ENCODE measurements at regions not wholly inside any gene's neighbourhood (a gene's known extent, or its start where the extent isn't known, plus 50 kb on each side); places are given as distances from the start of the nearest gene placed in this dataset.

DNA sequence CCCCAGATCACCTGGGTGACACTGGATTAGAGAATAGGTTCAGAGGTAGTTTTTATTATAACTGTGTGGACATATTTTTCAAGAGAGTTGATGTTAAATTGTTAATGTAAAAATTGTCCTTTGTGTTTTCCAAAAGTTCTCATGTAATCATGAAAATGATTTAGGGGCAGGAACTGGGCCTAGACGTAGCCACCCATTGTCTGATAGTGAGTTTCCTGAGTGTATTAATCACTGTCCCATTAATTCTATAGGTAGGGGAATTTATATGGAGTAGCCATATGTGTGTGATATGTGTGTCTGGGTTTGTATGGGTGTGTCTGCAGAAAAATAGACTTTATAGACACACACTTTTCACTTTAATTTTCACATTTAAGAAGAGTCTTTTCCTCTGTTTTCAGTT is 144.6 kb upstream of the RAI14 start:
- TF ChIP-seq ZNF274 (IDR thresholded peaks at IDR 0.05; ENCODE audit: low read depth, low read length) (no peak), YY1 (IDR thresholded peaks at IDR 0.05; ENCODE audit: insufficient read depth, insufficient read length) (no peak), SUZ12 (IDR thresholded peaks at IDR 0.05; ENCODE audit: extremely low read depth, insufficient read depth, insufficient read length) (no peak)

DNA sequence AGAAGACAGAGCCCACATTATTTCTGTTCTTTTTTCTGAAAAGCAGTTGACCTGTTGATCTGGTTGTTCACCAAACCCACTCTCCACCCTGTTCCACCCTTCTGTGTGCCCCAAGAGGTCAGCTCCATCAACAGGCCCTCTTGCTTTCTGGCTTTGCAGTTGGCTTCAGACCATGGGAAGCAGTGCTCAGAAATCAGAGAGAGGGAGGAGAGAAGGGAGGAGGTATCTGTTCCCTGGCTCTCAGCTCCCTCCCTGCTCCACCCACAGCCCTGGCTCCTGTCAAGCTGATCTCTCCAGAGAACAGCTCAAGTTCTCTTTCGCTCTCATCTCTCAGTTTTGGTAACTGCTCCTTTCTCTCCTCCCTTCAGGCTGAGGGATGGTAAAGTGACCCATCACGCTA is 144.2 kb upstream of the RAI14 start:
- H3K4me3 ChIP-seq (ENCODE audit: insufficient read length, low read depth), result no peak overlapping the region
- no peaks in the 10 kb centered on the region for H3K9me3 ChIP-seq (ENCODE audit: insufficient read depth, low read length)
- TF ChIP-seq YY1 (IDR thresholded peaks at IDR 0.05; ENCODE audit: insufficient read depth, insufficient read length) (no peak), ZNF274 (IDR thresholded peaks at IDR 0.05; ENCODE audit: low read depth, low read length) (no peak), SUZ12 (IDR thresholded peaks at IDR 0.05; ENCODE audit: extremely low read depth, insufficient read depth, insufficient read length) (no peak)
- H3K36me3 ChIP-seq (ENCODE audit: insufficient read depth, insufficient read length, low read length), result no peaks in the 10 kb centered on the region
- no peaks in the 10 kb centered on the region for H3K4me1 ChIP-seq (ENCODE audit: insufficient read depth, insufficient read length)
- DNase-seq (ENCODE audit: low read depth, low spot score), result no peak
- H3K9ac ChIP-seq (ENCODE audit: insufficient read length, low read depth), result no peak overlapping the region
- H3K27me3 ChIP-seq (ENCODE audit: insufficient read depth, insufficient read length), result no peaks in the 10 kb centered on the region

More for the DNA sequence above, 144.6 kb upstream of the RAI14 start:
- no peak overlapping the region for H3K4me3 ChIP-seq (ENCODE audit: insufficient read length, low read depth)
- no peak for DNase-seq (ENCODE audit: low read depth, low spot score)
- H3K9ac ChIP-seq (ENCODE audit: insufficient read length, low read depth), result no peak overlapping the region
- H3K4me1 ChIP-seq (ENCODE audit: insufficient read depth, insufficient read length), result no peaks in the 10 kb centered on the region
- no peaks in the 10 kb centered on the region for H3K27me3 ChIP-seq (ENCODE audit: insufficient read depth, insufficient read length)
- no peaks in the 10 kb centered on the region for H3K9me3 ChIP-seq (ENCODE audit: insufficient read depth, low read length)
- no peaks in the 10 kb centered on the region for H3K36me3 ChIP-seq (ENCODE audit: insufficient read depth, insufficient read length, low read length)

DNA sequence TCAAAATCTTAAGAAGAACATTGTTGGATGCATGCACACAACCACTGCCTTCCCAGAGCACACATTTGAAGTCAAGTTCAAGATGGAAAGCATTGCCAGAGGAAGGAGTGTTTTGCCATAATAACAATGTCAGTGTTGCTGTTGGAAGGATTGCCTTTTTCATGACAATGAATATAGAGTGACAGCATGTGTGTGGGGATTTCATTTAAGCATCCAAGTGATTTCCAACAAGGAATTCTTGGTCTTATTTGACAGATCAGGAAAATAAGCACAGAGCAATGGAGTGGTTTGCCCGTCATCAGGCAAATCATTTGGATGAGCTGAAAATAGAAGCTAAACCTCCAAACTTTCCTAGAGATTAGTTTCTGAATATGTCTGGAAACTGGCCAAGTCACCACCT is 140.0 kb upstream of the RAI14 start:
- Histone ChIP-seq H3K4me1 (ENCODE audit: insufficient read depth, insufficient read length) (no peaks in the 10 kb centered on the region), H3K9ac (ENCODE audit: insufficient read length, low read depth) (no peak overlapping the region), H3K9me3 (ENCODE audit: insufficient read depth, low read length) (no peaks in the 10 kb centered on the region), H3K36me3 (ENCODE audit: insufficient read depth, insufficient read length, low read length) (no peaks in the 10 kb centered on the region), H3K4me3 (ENCODE audit: insufficient read length, low read depth) (no peak overlapping the region), H3K27me3 (ENCODE audit: insufficient read depth, insufficient read length) (no peaks in the 10 kb centered on the region)
- DNase-seq (ENCODE audit: low read depth, low spot score), result no peak
- TF ChIP-seq SUZ12 (IDR thresholded peaks at IDR 0.05; ENCODE audit: extremely low read depth, insufficient read depth, insufficient read length), result no peak
- TF ChIP-seq ZNF274 (IDR thresholded peaks at IDR 0.05; ENCODE audit: low read depth, low read length), result no peak
- TF ChIP-seq YY1 (IDR thresholded peaks at IDR 0.05; ENCODE audit: insufficient read depth, insufficient read length), result no peak

DNA sequence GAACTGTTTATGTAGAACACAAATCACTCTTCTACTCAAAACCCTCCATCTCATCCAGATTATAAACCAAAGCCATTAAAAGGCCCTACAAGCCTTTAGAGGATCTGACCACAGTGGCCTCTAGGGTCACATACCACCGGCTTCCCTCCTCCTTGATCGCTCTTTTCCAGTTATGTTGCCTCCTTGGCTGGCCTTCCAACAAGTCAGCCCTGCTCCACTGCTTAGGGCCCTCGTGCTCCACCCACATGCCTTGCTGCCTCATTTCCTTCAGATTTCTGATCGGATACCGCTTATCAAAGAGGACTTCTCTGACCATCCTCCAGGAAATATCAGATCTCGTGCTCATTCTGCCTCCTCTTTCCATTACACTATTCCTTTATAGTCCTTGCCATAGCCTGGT is 139.4 kb upstream of the RAI14 start:
- Histone ChIP-seq H3K9me3 (ENCODE audit: insufficient read depth, low read length) (no peaks in the 10 kb centered on the region), H3K27me3 (ENCODE audit: insufficient read depth, insufficient read length) (no peaks in the 10 kb centered on the region), H3K4me1 (ENCODE audit: insufficient read depth, insufficient read length) (no peaks in the 10 kb centered on the region), H3K4me3 (ENCODE audit: insufficient read length, low read depth) (no peak overlapping the region), H3K36me3 (ENCODE audit: insufficient read depth, insufficient read length, low read length) (no peaks in the 10 kb centered on the region), H3K9ac (ENCODE audit: insufficient read length, low read depth) (no peak overlapping the region)
- no peak for TF ChIP-seq SUZ12 (IDR thresholded peaks at IDR 0.05; ENCODE audit: extremely low read depth, insufficient read depth, insufficient read length)
- no peak for TF ChIP-seq ZNF274 (IDR thresholded peaks at IDR 0.05; ENCODE audit: low read depth, low read length)
- TF ChIP-seq YY1 (IDR thresholded peaks at IDR 0.05; ENCODE audit: insufficient read depth, insufficient read length), result no peak
- DNase-seq (ENCODE audit: low read depth, low spot score), result no peak

DNA sequence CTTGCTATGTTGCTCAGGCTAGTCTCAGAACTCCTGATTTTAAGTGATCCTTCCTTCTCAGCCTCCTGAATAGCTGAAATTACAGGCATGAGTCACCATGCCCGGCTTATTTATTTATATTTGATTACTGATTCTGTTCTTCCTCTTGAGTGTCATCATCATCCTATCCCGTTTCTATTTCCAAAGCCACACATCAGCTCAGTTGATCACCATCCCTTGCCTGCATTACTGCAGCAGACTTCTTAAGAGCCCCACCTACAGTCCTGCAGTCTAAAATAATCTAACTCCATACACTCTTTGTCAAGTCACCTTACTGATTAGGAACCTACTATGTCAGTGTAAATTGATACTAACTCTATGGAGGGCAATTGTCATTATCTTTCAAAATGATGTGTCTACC is 138.9 kb upstream of the RAI14 start:
- DNase-seq (ENCODE audit: low read depth, low spot score), result no peak
- Histone ChIP-seq H3K4me1 (ENCODE audit: insufficient read depth, insufficient read length) (no peaks in the 10 kb centered on the region), H3K9me3 (ENCODE audit: insufficient read depth, low read length) (no peaks in the 10 kb centered on the region)

DNA sequence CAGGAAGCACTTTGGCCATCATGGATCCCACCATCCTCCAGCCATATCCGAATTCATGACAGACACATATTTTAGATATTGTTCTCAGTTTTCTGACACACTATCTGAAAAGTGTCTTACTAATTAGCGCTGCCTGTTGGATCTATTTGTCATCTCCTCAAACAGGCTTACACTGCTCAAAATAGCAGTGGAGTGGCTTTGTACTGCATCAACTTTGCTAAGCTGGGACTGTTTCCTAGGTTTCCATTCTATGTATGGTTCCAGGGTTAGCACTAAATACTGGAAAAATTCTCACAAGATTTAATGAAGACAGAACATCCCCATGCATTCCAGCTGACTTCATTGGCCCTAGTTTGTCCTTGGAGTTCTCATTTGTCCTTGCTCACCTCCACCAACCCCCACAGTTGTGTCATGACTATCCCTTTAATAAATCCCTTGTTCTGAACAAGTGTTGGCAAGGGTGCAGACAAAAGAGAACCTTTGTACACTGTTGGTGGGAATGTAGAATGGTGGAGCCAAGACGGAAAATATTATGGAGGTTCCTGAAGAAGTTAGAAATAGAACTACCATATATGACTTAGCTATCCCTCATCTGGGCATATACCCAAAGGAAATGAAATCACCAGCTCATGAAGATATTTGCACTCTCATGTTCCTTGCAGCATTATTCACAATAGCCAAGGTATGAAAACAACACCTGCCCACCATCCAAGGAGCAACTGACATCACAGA is 136.5 kb upstream of the RAI14 start:
- H3K4me3 ChIP-seq (ENCODE audit: insufficient read length, low read depth), result no peak overlapping the region
- no peak for DNase-seq (ENCODE audit: low read depth, low spot score)
- TF ChIP-seq ZNF274 (IDR thresholded peaks at IDR 0.05; ENCODE audit: low read depth, low read length) (no peak), SUZ12 (IDR thresholded peaks at IDR 0.05; ENCODE audit: extremely low read depth, insufficient read depth, insufficient read length) (no peak), YY1 (IDR thresholded peaks at IDR 0.05; ENCODE audit: insufficient read depth, insufficient read length) (no peak)
- H3K9me3 ChIP-seq (ENCODE audit: insufficient read depth, low read length), result no peaks in the 10 kb centered on the region
- H3K27me3 ChIP-seq (ENCODE audit: insufficient read depth, insufficient read length), result no peaks in the 10 kb centered on the region
- H3K36me3 ChIP-seq (ENCODE audit: insufficient read depth, insufficient read length, low read length), result no peaks in the 10 kb centered on the region
- H3K9ac ChIP-seq (ENCODE audit: insufficient read length, low read depth), result no peak overlapping the region
- H3K4me1 ChIP-seq (ENCODE audit: insufficient read depth, insufficient read length), result no peaks in the 10 kb centered on the region

More for the DNA sequence above, 138.9 kb upstream of the RAI14 start:
- TF ChIP-seq YY1 (IDR thresholded peaks at IDR 0.05; ENCODE audit: insufficient read depth, insufficient read length) (no peak), SUZ12 (IDR thresholded peaks at IDR 0.05; ENCODE audit: extremely low read depth, insufficient read depth, insufficient read length) (no peak), ZNF274 (IDR thresholded peaks at IDR 0.05; ENCODE audit: low read depth, low read length) (no peak)
- Histone ChIP-seq H3K9ac (ENCODE audit: insufficient read length, low read depth) (no peak overlapping the region), H3K27me3 (ENCODE audit: insufficient read depth, insufficient read length) (no peaks in the 10 kb centered on the region), H3K36me3 (ENCODE audit: insufficient read depth, insufficient read length, low read length) (no peaks in the 10 kb centered on the region), H3K4me3 (ENCODE audit: insufficient read length, low read depth) (no peak overlapping the region)

DNA sequence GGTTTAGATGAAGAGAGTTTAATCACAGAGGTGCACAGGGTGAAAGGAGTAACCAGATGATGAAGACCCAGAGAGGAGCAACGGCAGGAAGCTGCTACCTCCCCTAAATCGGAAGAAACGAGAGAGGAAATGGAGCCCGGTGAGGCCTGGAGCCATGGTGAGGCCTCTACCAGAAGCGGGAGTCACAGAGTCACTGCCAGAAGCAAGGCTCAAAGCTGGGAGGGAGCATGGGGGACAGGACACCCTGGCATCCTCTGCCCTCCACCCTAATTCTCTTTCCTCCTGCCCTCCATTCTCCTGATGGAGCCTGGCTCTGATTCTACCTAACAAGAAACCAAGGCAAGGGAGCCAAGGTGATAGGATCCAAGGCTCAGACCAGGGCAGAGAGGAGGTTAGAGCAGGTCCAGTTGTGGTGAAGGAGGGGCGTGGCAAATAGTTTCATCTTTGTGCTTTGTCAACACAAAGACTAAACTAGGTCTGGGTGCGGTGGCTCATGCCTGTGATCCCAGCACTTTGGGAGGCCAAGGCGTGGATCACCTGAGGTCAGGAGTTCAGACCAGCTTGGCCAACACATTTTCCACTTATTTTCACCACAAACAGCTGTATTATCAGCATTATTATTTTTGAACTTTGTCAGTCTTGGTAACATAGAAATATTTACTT is 134.4 kb upstream of the RAI14 start:
- H3K27me3 ChIP-seq (ENCODE audit: insufficient read depth, insufficient read length), result no peaks in the 10 kb centered on the region

More for the DNA sequence above, 134.4 kb upstream of the RAI14 start:
- no peaks in the 10 kb centered on the region for H3K4me1 ChIP-seq (ENCODE audit: insufficient read depth, insufficient read length)
- H3K9ac ChIP-seq (ENCODE audit: insufficient read length, low read depth), result no peak overlapping the region
- no peaks in the 10 kb centered on the region for H3K9me3 ChIP-seq (ENCODE audit: insufficient read depth, low read length)
- no peaks in the 10 kb centered on the region for H3K36me3 ChIP-seq (ENCODE audit: insufficient read depth, insufficient read length, low read length)
- DNase-seq (ENCODE audit: low read depth, low spot score), result no peak
- TF ChIP-seq SUZ12 (IDR thresholded peaks at IDR 0.05; ENCODE audit: extremely low read depth, insufficient read depth, insufficient read length), result no peak
- no peak for TF ChIP-seq YY1 (IDR thresholded peaks at IDR 0.05; ENCODE audit: insufficient read depth, insufficient read length)
- no peak for TF ChIP-seq ZNF274 (IDR thresholded peaks at IDR 0.05; ENCODE audit: low read depth, low read length)
- no peak overlapping the region for H3K4me3 ChIP-seq (ENCODE audit: insufficient read length, low read depth)

Data from NT2/D1 (cell line).